Vagina (tissue), 2 donors: ENCODE measurements at regions not wholly inside any gene's neighbourhood (a gene's known extent, or its start where the extent isn't known, plus 50 kb on each side); places are given as distances from the start of the nearest gene placed in this dataset.

Experiments
- CTCF ChIP-seq, 3 experiments: fragments of 450-650 bp in 2 of 3; fragments of 200-600 bp in 1 of 3; sonication (generic) in 1 of 3; IDR thresholded peaks; one replicate each; pipeline ENCODE4 v1.5.1; 2017 to 2019; ENCODE audit warnings: antibody characterized with exemption in 3 of 3, mild to moderate bottlenecking in 2 of 3, moderate library complexity in 2 of 3
- POLR2A ChIP-seq, 2 donors: fragments of 450-650 bp; IDR thresholded peaks; one replicate each; pipeline ENCODE4 v1.6.1; 2017; ENCODE audit warnings: antibody characterized with exemption in 2 of 2, mild to moderate bottlenecking in 2 of 2, moderate library complexity in 2 of 2
- POLR2AphosphoS5 ChIP-seq, 2 donors: sonication (generic); formaldehyde crosslinking; IDR thresholded peaks; one replicate each; pipeline ENCODE4 v1.9.0; 2017; ENCODE audit warnings: antibody characterized with exemption in 2 of 2, mild to moderate bottlenecking in 2 of 2, low read depth in 1 of 2; ENCODE audit not compliant: insufficient read depth in 1 of 2

- TF ChIP-seq CTCF (IDR thresholded peaks at IDR 0.05) (no peak), POLR2AphosphoS5 (IDR thresholded peaks at IDR 0.05; ENCODE audit: insufficient read depth in 1 of 2, low read depth in 1 of 2) (no peak), POLR2A (IDR thresholded peaks at IDR 0.05) (no peak)
Measured at GRCh38 chr6:7016226-7016625, 91.5 kb upstream of the RREB1 start.
